Peyer's patch (tissue), 4 donors: ENCODE measurements at regions not wholly inside any gene's neighbourhood (a gene's known extent, or its start where the extent isn't known, plus 50 kb on each side); places are given as distances from the start of the nearest gene placed in this dataset.
A peak's percentile ranks its signal among the peaks of the same experiment; 100 is the strongest.

Experiments used
- DNase-seq, 3 donors: peaks; one replicate each; pipeline ENCODE4 v3.0.0-alpha.2; 2017 to 2019
- H3K27ac ChIP-seq, 4 donors: fragments of 200-600 bp; sonication (generic); one replicate each; pipeline ENCODE4 v1.5.1; 2016 to 2019
- H3K27me3 ChIP-seq, 2 donors: fragments of 200-600 bp; sonication (generic); one replicate each; pipeline ENCODE4 v1.5.1; 2019
- H3K36me3 ChIP-seq, 3 donors: fragments of 200-600 bp; sonication (generic); one replicate each; pipeline ENCODE4 v1.5.1; 2016 to 2019
- H3K4me1 ChIP-seq, 4 donors: fragments of 200-600 bp; sonication (generic); one replicate each; pipeline ENCODE4 v1.5.1; 2016 to 2019
- H3K4me3 ChIP-seq, 4 donors: fragments of 200-600 bp; sonication (generic); 1 replicate in 3 of 4; 2 replicates in 1 of 4; pipeline ENCODE4 v1.5.1; 2016 to 2019; ENCODE audit warnings: mild to moderate bottlenecking in 1 of 4
- H3K9me3 ChIP-seq, 4 donors: fragments of 200-600 bp; sonication (generic); one replicate each; pipeline ENCODE4 v1.5.1; 2016 to 2019; ENCODE audit warnings: mild to moderate bottlenecking in 1 of 4
- POLR2A ChIP-seq, 2 donors: fragments of 450-650 bp; IDR thresholded peaks; one replicate each; pipeline ENCODE4 v1.5.1; 2017; ENCODE audit warnings: antibody characterized with exemption in 2 of 2, mild to moderate bottlenecking in 2 of 2, moderate library complexity in 2 of 2
- TF ChIP-seq, protein P1 (sequence below), 6 experiments: fragments of 450-650 bp in 4 of 6; fragments of 200-600 bp in 2 of 6; sonication (generic) in 1 of 6; IDR thresholded peaks; one replicate each; pipeline ENCODE4 v1.5.1; 2017 to 2019; ENCODE audit warnings: antibody characterized with exemption in 6 of 6, mild to moderate bottlenecking in 3 of 6, moderate library complexity in 1 of 6

GRCh38 chr2:9692456-9693195 is 61.8 kb upstream of the YWHAQ start:
- TF ChIP-seq, protein P1, sequence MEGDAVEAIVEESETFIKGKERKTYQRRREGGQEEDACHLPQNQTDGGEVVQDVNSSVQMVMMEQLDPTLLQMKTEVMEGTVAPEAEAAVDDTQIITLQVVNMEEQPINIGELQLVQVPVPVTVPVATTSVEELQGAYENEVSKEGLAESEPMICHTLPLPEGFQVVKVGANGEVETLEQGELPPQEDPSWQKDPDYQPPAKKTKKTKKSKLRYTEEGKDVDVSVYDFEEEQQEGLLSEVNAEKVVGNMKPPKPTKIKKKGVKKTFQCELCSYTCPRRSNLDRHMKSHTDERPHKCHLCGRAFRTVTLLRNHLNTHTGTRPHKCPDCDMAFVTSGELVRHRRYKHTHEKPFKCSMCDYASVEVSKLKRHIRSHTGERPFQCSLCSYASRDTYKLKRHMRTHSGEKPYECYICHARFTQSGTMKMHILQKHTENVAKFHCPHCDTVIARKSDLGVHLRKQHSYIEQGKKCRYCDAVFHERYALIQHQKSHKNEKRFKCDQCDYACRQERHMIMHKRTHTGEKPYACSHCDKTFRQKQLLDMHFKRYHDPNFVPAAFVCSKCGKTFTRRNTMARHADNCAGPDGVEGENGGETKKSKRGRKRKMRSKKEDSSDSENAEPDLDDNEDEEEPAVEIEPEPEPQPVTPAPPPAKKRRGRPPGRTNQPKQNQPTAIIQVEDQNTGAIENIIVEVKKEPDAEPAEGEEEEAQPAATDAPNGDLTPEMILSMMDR (IDR thresholded peaks at IDR 0.05), result no peak
- TF ChIP-seq POLR2A (IDR thresholded peaks at IDR 0.05), result no peak
- no peak for DNase-seq
- Histone ChIP-seq H3K4me3 (no peak overlapping the region), H3K36me3 (no peaks in the 10 kb centered on the region), H3K9me3 (no peaks in the 10 kb centered on the region), H3K27ac (peak overlapping the region in 1 of 4 donors; percentile 29), H3K27me3 (no peaks in the 10 kb centered on the region), H3K4me1 (peaks cover 0 to 8% (median 0%) of the 10 kb centered on the region in 4 donors)

- H3K4me1 ChIP-seq, result peaks cover 0 to 8% (median 0%) of the 10 kb centered on the region in 4 donors
- TF ChIP-seq, protein P1 (IDR thresholded peaks at IDR 0.05), result no peak
- TF ChIP-seq POLR2A (IDR thresholded peaks at IDR 0.05), result no peak
- DNase-seq, result no peak
- H3K27ac ChIP-seq, result peak overlapping the region in 1 of 4 donors; percentile 29
- H3K4me3 ChIP-seq, result no peak overlapping the region
- no peaks in the 10 kb centered on the region for H3K27me3 ChIP-seq
- H3K36me3 ChIP-seq, result no peaks in the 10 kb centered on the region
- H3K9me3 ChIP-seq, result no peaks in the 10 kb centered on the region
Measured at GRCh38 chr2:9693196-9693491, 62.3 kb upstream of the YWHAQ start.

DNA sequence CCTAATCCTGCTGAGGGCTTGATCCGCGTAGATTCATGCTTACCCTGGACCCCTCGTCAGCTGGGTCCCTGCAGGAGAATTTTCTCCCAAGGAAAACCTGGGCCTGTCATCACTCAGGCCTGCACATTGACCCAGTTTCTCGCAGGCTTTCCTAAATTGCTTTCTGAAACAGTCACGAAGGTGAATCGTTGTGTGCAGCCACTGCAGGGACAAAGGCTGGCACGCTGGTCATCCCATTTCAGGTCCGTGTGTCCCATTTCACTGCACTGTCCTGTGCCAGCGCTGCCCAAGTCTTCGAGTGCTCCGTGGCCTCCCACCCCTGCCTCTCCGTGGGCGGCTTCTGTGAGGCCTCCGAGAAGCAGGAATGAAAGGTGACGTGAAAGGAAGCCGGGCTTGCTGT is 62.8 kb upstream of the YWHAQ start:
- H3K4me1 ChIP-seq, result peaks cover 0 to 8% (median 0%) of the 10 kb centered on the region in 4 donors
- peak overlapping the region in 1 of 4 donors; percentile 29 for H3K27ac ChIP-seq
- DNase-seq, result no peak
- no peaks in the 10 kb centered on the region for H3K27me3 ChIP-seq
- TF ChIP-seq, protein P1 (IDR thresholded peaks at IDR 0.05), result no peak
- TF ChIP-seq POLR2A (IDR thresholded peaks at IDR 0.05), result no peak
- H3K4me3 ChIP-seq, result no peak overlapping the region
- H3K9me3 ChIP-seq, result no peaks in the 10 kb centered on the region
- H3K36me3 ChIP-seq, result no peaks in the 10 kb centered on the region

- Histone ChIP-seq H3K36me3 (no peaks in the 10 kb centered on the region), H3K4me3 (no peak overlapping the region), H3K27ac (no peak overlapping the region), H3K27me3 (no peaks in the 10 kb centered on the region), H3K4me1 (peaks cover 0 to 8% (median 0%) of the 10 kb centered on the region in 4 donors), H3K9me3 (no peaks in the 10 kb centered on the region)
- DNase-seq, result no peak
- TF ChIP-seq POLR2A (IDR thresholded peaks at IDR 0.05), result no peak
- TF ChIP-seq, protein P1 (IDR thresholded peaks at IDR 0.05), result no peak
Measured at GRCh38 chr2:9694661-9695234, 64.0 kb upstream of the YWHAQ start.

- TF ChIP-seq, protein P1 (IDR thresholded peaks at IDR 0.05), result no peak
- no peak for TF ChIP-seq POLR2A (IDR thresholded peaks at IDR 0.05)
- Histone ChIP-seq H3K27ac (no peak overlapping the region), H3K27me3 (no peaks in the 10 kb centered on the region), H3K36me3 (no peaks in the 10 kb centered on the region), H3K4me1 (peaks cover 0 to 8% (median 0%) of the 10 kb centered on the region in 4 donors), H3K4me3 (no peak overlapping the region), H3K9me3 (no peaks in the 10 kb centered on the region)
- DNase-seq, result no peak
Measured at GRCh38 chr2:9695941-9696340, 65.1 kb upstream of the YWHAQ start.
